ENCODE measurements at regions not wholly inside any gene's neighbourhood (a gene's known extent, or its start where the extent isn't known, plus 50 kb on each side); places are given as distances from the start of the nearest gene placed in this dataset.
"Not testable (repeated sequence)": the region's sequence is repeated elsewhere in the genome, so short reads cannot be mapped to it uniquely, and the experiment has no call there.

- no peak for DNase-seq
- intact Hi-C loops (cut with DNase I, micrococcal nuclease): no loop called here
- ATAC-seq: no peak
Observed at GRCh38 chr2:16387461-16387984, 278.1 kb downstream of the CYRIA start.

- intact Hi-C loops (cut with DNase I, micrococcal nuclease): no loop called here
- no peak for ATAC-seq
- no peak for DNase-seq
Observed at GRCh38 chr2:16386431-16386830, 279.2 kb downstream of the CYRIA start.

GRCh38 chr2:16386031-16386430 is 279.6 kb downstream of the CYRIA start:
- intact Hi-C loops (cut with DNase I, micrococcal nuclease): no loop called here
- DNase-seq (no peak), ATAC-seq (no peak)

GRCh38 chr2:16385341-16385740 is 280.3 kb downstream of the CYRIA start:
- DNase-seq: no peak
- intact Hi-C loops (cut with DNase I, micrococcal nuclease): no loop called here
- ATAC-seq: no peak

GRCh38 chr2:16383411-16383810 is 282.2 kb downstream of the CYRIA start:
- no peak for ATAC-seq

GRCh38 chr2:16382451-16382850 is 283.2 kb downstream of the CYRIA start:
- no peak for DNase-seq
- intact Hi-C loops (cut with DNase I, micrococcal nuclease): no loop called here
- no peak for ATAC-seq

More at GRCh38 chr2:16383411-16383810, 282.2 kb downstream of the CYRIA start:
- DNase-seq: no peak
- intact Hi-C loops (cut with DNase I, micrococcal nuclease): no loop called here

GRCh38 chr2:16381511-16381910 is 284.1 kb downstream of the CYRIA start:
- ATAC-seq (no peak), DNase-seq (no peak)
- intact Hi-C loops (cut with DNase I, micrococcal nuclease): no loop called here

GRCh38 chr2:16379901-16380300 is 285.7 kb downstream of the CYRIA start:
- ATAC-seq; DNase-seq; intact Hi-C loops (cut with DNase I, micrococcal nuclease): not testable (repeated sequence)

GRCh38 chr2:16379061-16379460 is 286.6 kb downstream of the CYRIA start:
- intact Hi-C loops (cut with DNase I, micrococcal nuclease); ATAC-seq; DNase-seq: not testable (repeated sequence)

GRCh38 chr2:16378031-16378430 is 287.6 kb downstream of the CYRIA start:
- intact Hi-C loops (cut with DNase I, micrococcal nuclease): no loop called here
- ATAC-seq: no peak
- no peak for DNase-seq

- DNase-seq: no peak
- intact Hi-C loops (cut with DNase I, micrococcal nuclease): no loop called here
- no peak for ATAC-seq
Observed at GRCh38 chr2:16375981-16376380, 289.7 kb downstream of the CYRIA start.

GRCh38 chr2:16375351-16375750 is 290.3 kb downstream of the CYRIA start:
- DNase-seq (no peak), ATAC-seq (no peak)
- intact Hi-C loops (cut with DNase I, micrococcal nuclease): no loop called here

- intact Hi-C loops (cut with DNase I, micrococcal nuclease): no loop called here
- no peak for ATAC-seq
- DNase-seq: no peak
Observed at GRCh38 chr2:16374671-16375070, 291.0 kb downstream of the CYRIA start.

- ATAC-seq (no peak), DNase-seq (no peak)
- intact Hi-C loops (cut with DNase I, micrococcal nuclease): no loop called here
Observed at GRCh38 chr2:16373341-16373740, 292.3 kb downstream of the CYRIA start.

- intact Hi-C loops (cut with DNase I, micrococcal nuclease): no loop called here
- ATAC-seq (no peak), DNase-seq (no peak)
Observed at GRCh38 chr2:16371751-16372150, 293.9 kb downstream of the CYRIA start.

GRCh38 chr2:16368951-16369350 is 296.7 kb downstream of the CYRIA start:
- no peak for ATAC-seq
- intact Hi-C loops (cut with DNase I, micrococcal nuclease): no loop called here
- DNase-seq: no peak

- ATAC-seq: no peak
Observed at GRCh38 chr2:16368328-16368727, 297.3 kb downstream of the CYRIA start.

GRCh38 chr2:16365366-16365765 is 300.3 kb downstream of the CYRIA start:
- no peak for ATAC-seq
- no peak for DNase-seq
- intact Hi-C loops (cut with DNase I, micrococcal nuclease): no loop called here

More at GRCh38 chr2:16368328-16368727, 297.3 kb downstream of the CYRIA start:
- intact Hi-C loops (cut with DNase I, micrococcal nuclease): no loop called here
- no peak for DNase-seq

GRCh38 chr2:16363581-16363980 is 302.1 kb downstream of the CYRIA start:
- intact Hi-C loops (cut with DNase I, micrococcal nuclease): no loop called here
- DNase-seq: no peak
- no peak for ATAC-seq

GRCh38 chr2:16362611-16363010 is 303.0 kb downstream of the CYRIA start:
- intact Hi-C loops (cut with DNase I, micrococcal nuclease): no loop called here
- no peak for DNase-seq

GRCh38 chr2:16361261-16361995 is 304.2 kb downstream of the CYRIA start:
- no peak for DNase-seq
- ATAC-seq: no peak
- intact Hi-C loops (cut with DNase I, micrococcal nuclease): no loop called here

More at GRCh38 chr2:16362611-16363010, 303.0 kb downstream of the CYRIA start:
- ATAC-seq: no peak

Data from left colon (tissue), 2 donors.